PC-3 (cell line): ENCODE measurements at regions not wholly inside any gene's neighbourhood (a gene's known extent, or its start where the extent isn't known, plus 50 kb on each side); places are given as distances from the start of the nearest gene placed in this dataset.

ENCODE experiments used
- ATAC-seq: fragments of 200-7000 bp; cut with Tn5 transposase; 2 replicates; pipeline ENCODE4 v1.9.1; 2020; ENCODE audit warnings: mild to moderate bottlenecking, moderate library complexity
- BruUV-seq: library from RNA; stranded (reverse); fragments of 400-500 nt; replicated peaks from 2 replicates; lab custom pipeline; 2021; lab: Mats Ljungman, UMichigan
- CTCF ChIA-PET: fragments of 300-600 bp; sonication (Branson Sonifier 250); formaldehyde crosslinking; loops from one replicate; lab custom pipeline; 2022; ENCODE audit warnings: antibody characterized with exemption; lab: Charles Lee
- POLR2A ChIA-PET: fragments of 300-600 bp; sonication (Branson Sonifier 250); formaldehyde crosslinking; loops from one replicate; lab custom pipeline; 2022; ENCODE audit warnings: antibody characterized with exemption; ENCODE audit not compliant: unreplicated experiment; lab: Charles Lee
- DNase-seq: peaks from one replicate; pipeline ENCODE4 v3.0.0-alpha.2; 2015
- H2AFZ ChIP-seq: fragments of 300-600 bp; sonication (generic); 2 replicates; pipeline ENCODE4 v1.6.0; 2016; ENCODE audit warnings: antibody characterized with exemption, low read length
- H3F3A ChIP-seq: fragments of 300-600 bp; sonication (generic); one replicate; pipeline ENCODE4 v1.6.0; 2017; ENCODE audit warnings: antibody characterized with exemption, low read length, control low read depth, mild to moderate bottlenecking; ENCODE audit not compliant: unreplicated experiment
- H3K27ac ChIP-seq: fragments of 300-600 bp; sonication (generic); 2 replicates; pipeline ENCODE4 v1.5.1; 2016; ENCODE audit warnings: mild to moderate bottlenecking, low read length
- H3K27me3 ChIP-seq: fragments of 300-600 bp; sonication (generic); 2 replicates; pipeline ENCODE4 v1.6.1; 2016; ENCODE audit warnings: low read length, mixed read lengths
- H3K36me3 ChIP-seq: fragments of 300-600 bp; sonication (generic); 2 replicates; pipeline ENCODE4 v1.6.1; 2016; ENCODE audit warnings: low read depth, mixed run types, low read length, mixed read lengths
- H3K4me1 ChIP-seq: fragments of 300-600 bp; sonication (generic); 2 replicates; pipeline ENCODE4 v1.5.1; 2016; ENCODE audit warnings: low read length; ENCODE audit not compliant: insufficient read depth
- H3K4me2 ChIP-seq: fragments of 300-600 bp; sonication (generic); 2 replicates; pipeline ENCODE4 v1.6.0; 2016; ENCODE audit warnings: low read length
- H3K4me3 ChIP-seq: fragments of 300-600 bp; sonication (generic); 2 replicates; pipeline ENCODE4 v1.5.1; 2016; ENCODE audit warnings: mild to moderate bottlenecking, low read length, mixed read lengths
- H3K79me2 ChIP-seq: fragments of 300-600 bp; sonication (generic); 2 replicates; pipeline ENCODE4 v1.6.1; 2017; ENCODE audit warnings: low read length, mixed read lengths
- H3K9ac ChIP-seq: fragments of 300-600 bp; sonication (generic); 2 replicates; pipeline ENCODE4 v1.6.0; 2016; ENCODE audit warnings: mild to moderate bottlenecking, low read length
- H3K9me2 ChIP-seq: fragments of 300-600 bp; sonication (generic); replicated peaks from 2 replicates; pipeline ENCODE4 v1.6.1; 2016; ENCODE audit warnings: mixed run types, low read length, mixed read lengths
- H3K9me3 ChIP-seq: fragments of 300-600 bp; sonication (generic); 2 replicates; pipeline ENCODE4 v1.6.1; 2016; ENCODE audit warnings: low read length, mixed read lengths
- H4K20me1 ChIP-seq: fragments of 300-600 bp; sonication (generic); 2 replicates; pipeline ENCODE4 v1.6.1; 2016; ENCODE audit warnings: low read length, mixed read lengths
- EZH2 ChIP-seq: fragments of 300-600 bp; sonication (generic); IDR thresholded peaks from one replicate; pipeline ENCODE4 v1.6.1; 2017; ENCODE audit warnings: antibody characterized with exemption, mild to moderate bottlenecking, low read length; ENCODE audit not compliant: unreplicated experiment
- EZH2phosphoT487 ChIP-seq: fragments of 300-600 bp; sonication (generic); IDR thresholded peaks from 2 replicates; pipeline ENCODE4 v1.6.1; 2018; ENCODE audit warnings: mild to moderate bottlenecking, antibody characterized with exemption, low read length, borderline replicate concordance
- intact Hi-C: fragments of 100-400 bp; cut with micrococcal nuclease; formaldehyde crosslinking; loops from 2 replicates; pipeline ENCODE4 v1.9.0; 2023
- TF ChIP-seq, protein P1 (sequence below): fragments of 300-600 bp; sonication (generic); conservative IDR thresholded peaks from 2 replicates; pipeline ENCODE4 v1.5.1; 2017; ENCODE audit warnings: antibody characterized with exemption, low read depth, mild to moderate bottlenecking, low read length

DNA sequence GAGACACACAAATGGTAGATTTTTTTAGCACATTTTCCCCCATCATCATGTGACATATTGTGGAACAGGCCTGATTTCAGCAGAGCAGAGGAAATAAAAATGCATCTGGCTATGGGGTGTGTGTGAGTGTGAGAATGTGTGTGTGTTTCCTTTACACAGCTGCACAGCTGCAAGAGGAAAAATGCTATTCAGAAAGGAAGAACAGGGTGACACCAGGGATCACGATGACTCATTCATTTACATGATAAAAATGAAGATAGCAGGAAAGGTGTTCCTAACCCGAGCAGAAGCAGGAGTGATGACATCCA lies 469.5 kb upstream of the TSHZ3 start:
- H3F3A ChIP-seq: no peaks in the 10 kb centered on the region
- no peak overlapping the region for H3K4me2 ChIP-seq
- no peaks in the 10 kb centered on the region for H3K9me3 ChIP-seq
- ATAC-seq (no peak), DNase-seq (no peak)
- H4K20me1 ChIP-seq: no peaks in the 10 kb centered on the region
- no peaks in the 10 kb centered on the region for H3K9me2 ChIP-seq
- no peak overlapping the region for H2AFZ ChIP-seq
- H3K36me3 ChIP-seq: no peaks in the 10 kb centered on the region
- intact Hi-C loops: no loop called here
- ChIA-PET CTCF (no interaction called here), POLR2A (no interaction called here)
- no peaks in the 10 kb centered on the region for H3K27me3 ChIP-seq
- TF ChIP-seq EZH2 (no peak), EZH2phosphoT487 (no peak)
- no peak overlapping the region for H3K27ac ChIP-seq
- no peak overlapping the region for H3K9ac ChIP-seq
- BruUV-seq: no TSS peak
- H3K4me3 ChIP-seq: no peak overlapping the region
- no peaks in the 10 kb centered on the region for H3K79me2 ChIP-seq
- H3K4me1 ChIP-seq: no peaks in the 10 kb centered on the region

DNA sequence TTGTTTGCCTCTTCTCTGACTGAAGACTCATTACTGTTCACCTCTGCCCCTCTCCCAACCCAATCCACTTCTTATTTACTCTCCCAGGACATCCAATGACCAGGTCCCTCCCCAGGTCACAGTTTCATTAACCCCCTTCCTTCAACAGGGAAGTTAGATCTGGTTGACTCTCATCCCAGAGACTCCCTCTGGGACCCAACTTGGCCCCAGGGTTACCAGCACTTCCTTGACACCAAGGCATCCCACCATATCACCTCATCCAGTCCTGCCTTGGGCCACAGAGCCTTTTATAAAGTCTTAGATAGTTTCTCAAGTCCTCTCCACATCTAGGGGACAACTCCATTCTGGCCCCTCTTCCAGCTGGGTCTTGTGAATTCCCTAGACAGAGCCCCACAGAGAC lies 470.6 kb upstream of the TSHZ3 start:
- Histone ChIP-seq H3K9me2 (no peaks in the 10 kb centered on the region), H3K4me2 (no peak overlapping the region), H3K9ac (no peak overlapping the region), H3K9me3 (no peaks in the 10 kb centered on the region), H2AFZ (no peak overlapping the region), H3K36me3 (no peaks in the 10 kb centered on the region), H3K79me2 (no peaks in the 10 kb centered on the region), H3K4me3 (no peak overlapping the region), H4K20me1 (no peaks in the 10 kb centered on the region), H3F3A (no peaks in the 10 kb centered on the region), H3K27me3 (no peaks in the 10 kb centered on the region), H3K4me1 (no peaks in the 10 kb centered on the region), H3K27ac (no peak overlapping the region)
- DNase-seq: no peak
- TF ChIP-seq, protein P1, sequence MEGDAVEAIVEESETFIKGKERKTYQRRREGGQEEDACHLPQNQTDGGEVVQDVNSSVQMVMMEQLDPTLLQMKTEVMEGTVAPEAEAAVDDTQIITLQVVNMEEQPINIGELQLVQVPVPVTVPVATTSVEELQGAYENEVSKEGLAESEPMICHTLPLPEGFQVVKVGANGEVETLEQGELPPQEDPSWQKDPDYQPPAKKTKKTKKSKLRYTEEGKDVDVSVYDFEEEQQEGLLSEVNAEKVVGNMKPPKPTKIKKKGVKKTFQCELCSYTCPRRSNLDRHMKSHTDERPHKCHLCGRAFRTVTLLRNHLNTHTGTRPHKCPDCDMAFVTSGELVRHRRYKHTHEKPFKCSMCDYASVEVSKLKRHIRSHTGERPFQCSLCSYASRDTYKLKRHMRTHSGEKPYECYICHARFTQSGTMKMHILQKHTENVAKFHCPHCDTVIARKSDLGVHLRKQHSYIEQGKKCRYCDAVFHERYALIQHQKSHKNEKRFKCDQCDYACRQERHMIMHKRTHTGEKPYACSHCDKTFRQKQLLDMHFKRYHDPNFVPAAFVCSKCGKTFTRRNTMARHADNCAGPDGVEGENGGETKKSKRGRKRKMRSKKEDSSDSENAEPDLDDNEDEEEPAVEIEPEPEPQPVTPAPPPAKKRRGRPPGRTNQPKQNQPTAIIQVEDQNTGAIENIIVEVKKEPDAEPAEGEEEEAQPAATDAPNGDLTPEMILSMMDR: no peak
- no peak for TF ChIP-seq EZH2phosphoT487
- TF ChIP-seq EZH2: no peak
- ChIA-PET CTCF (no interaction called here), POLR2A (no interaction called here)
- ATAC-seq: no peak
- BruUV-seq: no TSS peak
- intact Hi-C loops: no loop called here

DNA sequence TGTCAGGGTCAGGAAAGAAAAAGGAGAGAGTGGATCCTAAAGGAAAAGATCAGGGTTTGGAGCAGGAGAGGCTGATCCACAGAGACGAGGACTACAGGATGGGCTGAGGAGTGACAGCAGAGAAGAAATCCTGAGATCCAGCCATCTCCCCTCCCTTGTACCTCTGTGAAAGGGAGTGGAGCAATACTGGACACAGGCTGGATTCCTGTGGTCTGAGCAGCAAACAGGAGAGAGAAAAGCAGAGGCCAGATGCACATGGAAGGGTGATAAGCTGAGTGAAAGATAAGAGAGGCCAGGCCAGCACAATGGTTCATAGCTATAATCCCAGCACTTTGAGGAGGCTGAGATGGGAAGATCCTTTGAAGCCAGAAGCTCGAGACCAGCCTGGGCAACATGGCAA lies 472.1 kb upstream of the TSHZ3 start:
- no TSS peak for BruUV-seq
- no peaks in the 10 kb centered on the region for H3K4me1 ChIP-seq
- H3K4me3 ChIP-seq: no peak overlapping the region
- no peak overlapping the region for H2AFZ ChIP-seq
- POLR2A ChIA-PET: no interaction called here
- intact Hi-C loops: no loop called here
- H3K4me2 ChIP-seq: no peak overlapping the region
- H3F3A ChIP-seq: no peaks in the 10 kb centered on the region
- no peaks in the 10 kb centered on the region for H4K20me1 ChIP-seq
- H3K9ac ChIP-seq: no peak overlapping the region
- H3K27me3 ChIP-seq: no peaks in the 10 kb centered on the region
- H3K36me3 ChIP-seq: no peaks in the 10 kb centered on the region
- H3K9me3 ChIP-seq: no peaks in the 10 kb centered on the region
- H3K79me2 ChIP-seq: no peaks in the 10 kb centered on the region
- H3K27ac ChIP-seq: no peak overlapping the region
- DNase-seq: no peak
- TF ChIP-seq EZH2phosphoT487 (no peak), EZH2 (no peak)
- TF ChIP-seq, protein P1: no peak
- ATAC-seq: no peak
- CTCF ChIA-PET: no interaction called here
- H3K9me2 ChIP-seq: no peaks in the 10 kb centered on the region
